ENCODE measurements at regions not wholly inside any gene's neighbourhood (a gene's known extent, or its start where the extent isn't known, plus 50 kb on each side); places are given as distances from the start of the nearest gene placed in this dataset.

GRCh38 chr5:159668556-159668955 is 247.7 kb upstream of the ADRA1B start:
- no peak for TF ChIP-seq CTCF (IDR thresholded peaks at IDR 0.05)
- H3K4me1 ChIP-seq: no peaks in the 10 kb centered on the region
- H3K27me3 ChIP-seq: no peaks in the 10 kb centered on the region
- intact Hi-C loops (cut with DNase I): no loop called here
- peaks cover 0 to 7% of the 10 kb centered on the region in 2 donors for H3K9me3 ChIP-seq
- H3K4me3 ChIP-seq: no peak overlapping the region
- no peak for DNase-seq
- H3K36me3 ChIP-seq: no peaks in the 10 kb centered on the region
- no peak overlapping the region for H3K27ac ChIP-seq
- ATAC-seq: no peak

- no peaks in the 10 kb centered on the region for H3K4me1 ChIP-seq
- intact Hi-C loops (cut with DNase I): no loop called here
- H3K4me3 ChIP-seq: no peak overlapping the region
- DNase-seq: no peak
- no peak for ATAC-seq
- no peaks in the 10 kb centered on the region for H3K27me3 ChIP-seq
- H3K9me3 ChIP-seq: peaks cover 0 to 7% of the 10 kb centered on the region in 2 donors
- no peaks in the 10 kb centered on the region for H3K36me3 ChIP-seq
- no peak for TF ChIP-seq CTCF (IDR thresholded peaks at IDR 0.05)
- no peak overlapping the region for H3K27ac ChIP-seq
Observed at GRCh38 chr5:159669559-159669958, 246.7 kb upstream of the ADRA1B start.

- Histone ChIP-seq H3K9me3 (peaks cover 0 to 7% of the 10 kb centered on the region in 2 donors), H3K36me3 (no peaks in the 10 kb centered on the region), H3K27me3 (no peaks in the 10 kb centered on the region), H3K27ac (no peak overlapping the region), H3K4me3 (no peak overlapping the region), H3K4me1 (no peaks in the 10 kb centered on the region)
- intact Hi-C loops (cut with DNase I): no loop called here
- TF ChIP-seq CTCF (IDR thresholded peaks at IDR 0.05): no peak
- ATAC-seq (no peak), DNase-seq (no peak)
Observed at GRCh38 chr5:159671886-159672285, 244.4 kb upstream of the ADRA1B start.

GRCh38 chr5:159673538-159673937 is 242.7 kb upstream of the ADRA1B start:
- peaks cover 0 to 7% of the 10 kb centered on the region in 2 donors for H3K9me3 ChIP-seq
- no peak for DNase-seq
- intact Hi-C loops (cut with DNase I): no loop called here
- no peaks in the 10 kb centered on the region for H3K27me3 ChIP-seq
- TF ChIP-seq CTCF (IDR thresholded peaks at IDR 0.05): no peak
- no peak overlapping the region for H3K4me3 ChIP-seq
- no peak for ATAC-seq
- H3K27ac ChIP-seq: no peak overlapping the region
- no peaks in the 10 kb centered on the region for H3K36me3 ChIP-seq
- H3K4me1 ChIP-seq: no peaks in the 10 kb centered on the region

- Histone ChIP-seq H3K27ac (no peak overlapping the region), H3K36me3 (no peaks in the 10 kb centered on the region), H3K9me3 (peaks cover 0 to 19% of the 10 kb centered on the region in 2 donors), H3K27me3 (no peaks in the 10 kb centered on the region), H3K4me1 (no peaks in the 10 kb centered on the region), H3K4me3 (no peak overlapping the region)
- no peak for TF ChIP-seq CTCF (IDR thresholded peaks at IDR 0.05)
- ATAC-seq (no peak), DNase-seq (no peak)
- intact Hi-C loops (cut with DNase I): no loop called here
Observed at GRCh38 chr5:159678657-159679392, 237.5 kb upstream of the ADRA1B start.
